PC-9 (cell line): ENCODE measurements at regions not wholly inside any gene's neighbourhood (a gene's known extent, or its start where the extent isn't known, plus 50 kb on each side); places are given as distances from the start of the nearest gene placed in this dataset.
"Not testable (repeated sequence)": the region's sequence is repeated elsewhere in the genome, so short reads cannot be mapped to it uniquely, and the experiment has no call there.

Experiments
- BruUV-seq: library from RNA; stranded (reverse); fragments of 400-500 nt; replicated peaks from 2 replicates; lab custom pipeline; 2021; lab: Mats Ljungman, UMichigan
- CTCF ChIA-PET: fragments of 300-600 bp; sonication (Branson Sonifier 250); formaldehyde crosslinking; loops from one replicate; lab custom pipeline; 2022; ENCODE audit warnings: antibody characterized with exemption; lab: Charles Lee
- POLR2A ChIA-PET: fragments of 300-600 bp; sonication (Branson Sonifier 250); formaldehyde crosslinking; loops from one replicate; lab custom pipeline; 2022; ENCODE audit warnings: antibody characterized with exemption; ENCODE audit not compliant: unreplicated experiment; lab: Charles Lee
- DNase-seq, 2 experiments: peaks; one replicate each; pipeline versions ENCODE4 v3.0.0 to v3.0.0-alpha.2; 2015 to 2022; ENCODE audit warnings: mixed read lengths in 1 of 2
- H2AFZ ChIP-seq: fragments of 200-600 bp; sonication (generic); 2 replicates; pipeline ENCODE4 v1.8.1; 2017; ENCODE audit warnings: antibody characterized with exemption
- H3F3A ChIP-seq: fragments of 200-600 bp; sonication (generic); 2 replicates; pipeline ENCODE4 v1.8.1; 2017; ENCODE audit warnings: antibody characterized with exemption, mild to moderate bottlenecking, low read depth; ENCODE audit not compliant: insufficient read depth
- H3K27ac ChIP-seq: fragments of 200-600 bp; sonication (generic); 2 replicates; pipeline ENCODE4 v1.6.1; 2016; ENCODE audit warnings: mixed run types
- H3K27me3 ChIP-seq: fragments of 200-600 bp; sonication (generic); 2 replicates; pipeline ENCODE4 v1.6.1; 2016; ENCODE audit warnings: low read depth, mixed run types; ENCODE audit not compliant: insufficient read depth
- H3K36me3 ChIP-seq: fragments of 200-600 bp; sonication (generic); 2 replicates; pipeline ENCODE4 v1.6.1; 2016; ENCODE audit warnings: low read depth, mixed run types
- H3K4me1 ChIP-seq: fragments of 200-600 bp; sonication (generic); replicated peaks from 2 replicates; pipeline ENCODE4 v1.6.1; 2016; ENCODE audit warnings: mixed run types; ENCODE audit not compliant: insufficient read depth
- H3K4me2 ChIP-seq: fragments of 200-600 bp; sonication (generic); 2 replicates; pipeline ENCODE4 v1.6.1; 2017; ENCODE audit warnings: mixed run types
- H3K4me3 ChIP-seq: fragments of 200-600 bp; sonication (generic); 2 replicates; pipeline ENCODE4 v1.6.1; 2016; ENCODE audit warnings: mixed run types
- H3K79me2 ChIP-seq: fragments of 200-600 bp; sonication (generic); 2 replicates; pipeline ENCODE4 v1.6.1; 2017; ENCODE audit warnings: low read depth, mixed run types
- H3K9me2 ChIP-seq: fragments of 200-600 bp; sonication (generic); 2 replicates; pipeline ENCODE4 v1.8.1; 2017; ENCODE audit warnings: mild to moderate bottlenecking; ENCODE audit not compliant: insufficient read depth
- H3K9me3 ChIP-seq: fragments of 200-600 bp; sonication (generic); 2 replicates; pipeline ENCODE4 v1.8.1; 2016; ENCODE audit warnings: low read depth; ENCODE audit not compliant: insufficient read depth
- H4K20me1 ChIP-seq: fragments of 200-600 bp; sonication (generic); 2 replicates; pipeline ENCODE4 v1.8.1; 2017; ENCODE audit not compliant: insufficient read depth
- intact Hi-C: fragments of 100-400 bp; cut with micrococcal nuclease; formaldehyde crosslinking; loops from one replicate; pipeline ENCODE4 v1.10.0; 2022; ENCODE audit not compliant: unreplicated experiment

DNA sequence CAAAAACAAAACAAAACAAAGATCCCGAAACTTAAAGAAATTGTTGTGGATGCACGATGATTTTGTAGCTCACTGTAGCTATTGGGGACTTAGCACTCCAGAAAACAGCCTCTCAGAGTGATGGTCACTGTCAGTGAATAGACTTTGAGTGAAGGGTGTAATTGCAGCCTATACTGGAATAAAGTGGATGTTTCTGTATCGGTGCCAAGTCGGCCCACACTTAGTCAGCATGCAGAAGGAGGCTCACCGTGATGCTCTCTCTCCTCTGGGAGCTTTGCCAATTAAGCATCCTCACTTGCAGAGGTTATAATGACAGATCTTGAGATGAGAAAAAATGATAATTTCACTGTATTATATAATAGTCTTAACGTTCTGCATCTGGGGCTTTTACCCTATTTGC, 67.5 kb upstream of the SEC22B start:
- H3K79me2 ChIP-seq, DNase-seq, H3F3A ChIP-seq, BruUV-seq, H3K4me1 ChIP-seq, intact Hi-C loops, POLR2A ChIA-PET, H3K36me3 ChIP-seq, H3K4me3 ChIP-seq, H3K27me3 ChIP-seq, H3K9me2 ChIP-seq, H2AFZ ChIP-seq, H3K27ac ChIP-seq, H3K9me3 ChIP-seq, H4K20me1 ChIP-seq, H3K4me2 ChIP-seq, CTCF ChIA-PET: not testable (repeated sequence)

GRCh38 chr1:120242582-120242981, 66.3 kb upstream of the SEC22B start:
- H4K20me1 ChIP-seq, H3K9me3 ChIP-seq, H3K27me3 ChIP-seq, H3K27ac ChIP-seq, H3F3A ChIP-seq, DNase-seq, H3K9me2 ChIP-seq, H3K4me2 ChIP-seq, intact Hi-C loops, H3K4me3 ChIP-seq, H3K36me3 ChIP-seq, CTCF ChIA-PET, BruUV-seq, H2AFZ ChIP-seq, H3K4me1 ChIP-seq, POLR2A ChIA-PET, H3K79me2 ChIP-seq: not testable (repeated sequence)

- CTCF ChIA-PET, H2AFZ ChIP-seq, H3K4me1 ChIP-seq, intact Hi-C loops, H3K27ac ChIP-seq, H3K9me2 ChIP-seq, H3K4me2 ChIP-seq, BruUV-seq, H3K4me3 ChIP-seq, H3K9me3 ChIP-seq, H3K36me3 ChIP-seq, POLR2A ChIA-PET, H3K27me3 ChIP-seq, H3F3A ChIP-seq, H4K20me1 ChIP-seq, DNase-seq, H3K79me2 ChIP-seq: not testable (repeated sequence)
Observed at GRCh38 chr1:120241868-120242267, 65.5 kb upstream of the SEC22B start.

DNA sequence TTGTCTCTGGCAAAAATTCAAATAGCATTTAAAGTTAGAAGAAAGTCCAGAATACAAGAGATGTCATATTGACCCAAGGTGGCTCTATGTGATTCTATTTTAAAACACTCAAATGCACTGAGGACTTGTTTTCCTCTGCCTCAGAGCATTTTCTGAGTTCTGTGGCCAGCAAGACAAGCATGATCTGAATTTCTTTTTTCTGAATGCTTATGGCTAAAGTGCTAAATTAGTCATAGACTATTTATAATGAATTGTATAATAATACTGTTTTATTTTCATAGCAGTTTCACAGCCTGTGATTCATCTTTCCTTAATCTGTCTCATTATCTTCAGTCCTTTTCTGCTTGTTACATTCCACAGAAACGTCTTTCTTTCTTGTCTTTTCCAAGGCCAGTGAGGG, 63.9 kb upstream of the SEC22B start:
- not testable (repeated sequence) for BruUV-seq

DNA sequence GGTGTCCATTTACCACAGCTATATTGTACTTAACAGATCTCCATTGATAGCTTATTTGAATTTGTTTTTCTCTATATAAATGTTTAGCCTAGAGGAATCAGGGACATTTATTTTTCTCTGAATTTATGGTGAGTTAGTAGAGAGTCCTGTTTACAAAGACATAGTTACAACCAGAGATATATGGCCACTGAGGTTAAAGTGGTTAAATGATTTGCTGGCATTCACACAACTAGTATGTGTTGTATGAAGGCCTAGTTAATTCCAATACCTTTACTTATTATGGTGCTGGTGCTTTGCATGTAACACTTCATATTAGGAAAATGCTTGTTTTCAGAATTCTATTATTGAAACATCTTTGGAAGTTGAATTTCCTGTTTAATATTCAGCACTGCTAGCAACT, 63.0 kb upstream of the SEC22B start:
- H3K9me2 ChIP-seq, POLR2A ChIA-PET, H3K4me3 ChIP-seq, CTCF ChIA-PET, H3K36me3 ChIP-seq, H3K79me2 ChIP-seq, H4K20me1 ChIP-seq, H3K27ac ChIP-seq, BruUV-seq, H3K9me3 ChIP-seq, H3K4me1 ChIP-seq, DNase-seq, H3K27me3 ChIP-seq, H3K4me2 ChIP-seq, intact Hi-C loops, H2AFZ ChIP-seq, H3F3A ChIP-seq: not testable (repeated sequence)

More for the DNA sequence above, 63.9 kb upstream of the SEC22B start:
- H3K36me3 ChIP-seq, H3K27ac ChIP-seq, H3K79me2 ChIP-seq, POLR2A ChIA-PET, H3K9me2 ChIP-seq, intact Hi-C loops, CTCF ChIA-PET, H3K9me3 ChIP-seq, H2AFZ ChIP-seq, H3F3A ChIP-seq, H3K27me3 ChIP-seq, DNase-seq, H3K4me2 ChIP-seq, H3K4me3 ChIP-seq, H3K4me1 ChIP-seq, H4K20me1 ChIP-seq: not testable (repeated sequence)

- CTCF ChIA-PET, H3K36me3 ChIP-seq, H4K20me1 ChIP-seq, H3K27ac ChIP-seq, intact Hi-C loops, H3K4me3 ChIP-seq, H3K9me2 ChIP-seq, H3K79me2 ChIP-seq, H3K27me3 ChIP-seq, DNase-seq, H3K9me3 ChIP-seq, POLR2A ChIA-PET, H3F3A ChIP-seq, H3K4me2 ChIP-seq, H3K4me1 ChIP-seq, BruUV-seq, H2AFZ ChIP-seq: not testable (repeated sequence)
Observed at GRCh38 chr1:120238867-120239266, 62.5 kb upstream of the SEC22B start.

DNA sequence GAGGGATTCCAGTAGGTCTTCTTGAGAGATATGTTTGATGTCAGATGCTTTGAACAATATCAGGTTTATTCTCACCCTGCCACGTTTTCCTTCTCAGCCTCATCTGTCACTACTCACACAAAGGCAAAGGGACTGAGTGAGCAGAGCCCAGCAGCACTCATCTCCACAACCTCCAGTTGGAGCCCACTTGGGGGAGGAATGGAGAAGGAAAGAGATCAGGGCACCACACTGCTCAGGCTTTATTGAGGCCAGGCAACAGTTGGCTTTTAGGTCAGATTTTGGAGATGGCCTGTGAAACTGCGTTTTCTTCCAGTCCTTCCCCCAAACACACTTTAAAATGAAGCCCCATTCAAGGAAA, 57.3 kb upstream of the SEC22B start:
- DNase-seq, H3K4me2 ChIP-seq, H3F3A ChIP-seq, H3K27ac ChIP-seq, POLR2A ChIA-PET, H2AFZ ChIP-seq, CTCF ChIA-PET, H3K9me3 ChIP-seq, intact Hi-C loops, H3K9me2 ChIP-seq, H4K20me1 ChIP-seq, H3K27me3 ChIP-seq, BruUV-seq, H3K36me3 ChIP-seq, H3K79me2 ChIP-seq, H3K4me1 ChIP-seq, H3K4me3 ChIP-seq: not testable (repeated sequence)
